Left kidney (tissue), 1 donor: ENCODE measurements at regions not wholly inside any gene's neighbourhood (a gene's known extent, or its start where the extent isn't known, plus 50 kb on each side); places are given as distances from the start of the nearest gene placed in this dataset.
"Not testable (repeated sequence)": the region's sequence is repeated elsewhere in the genome, so short reads cannot be mapped to it uniquely, and the experiment has no call there.

Source experiments
- DNase-seq: peaks from one replicate; pipeline ENCODE4 v3.0.0-alpha.2; 2013

DNA sequence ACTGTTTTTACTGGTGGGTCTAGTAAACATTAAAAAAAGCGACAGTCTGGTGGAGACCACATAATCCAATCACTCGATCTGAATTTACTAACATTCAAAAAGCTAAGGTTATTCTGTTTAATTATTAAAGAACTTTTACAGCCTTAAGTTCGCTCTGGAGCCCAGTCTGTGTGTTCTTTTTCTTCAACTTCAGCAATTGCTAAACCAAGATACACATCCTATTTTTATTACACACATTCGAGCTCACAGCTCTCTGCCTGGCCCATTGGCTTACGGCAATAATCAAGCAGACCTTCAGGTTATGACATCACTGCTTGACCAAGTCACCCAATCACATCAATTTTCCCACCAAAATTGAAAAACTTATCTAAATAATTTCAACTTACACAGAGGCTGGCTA lies 57.4 kb upstream of the PRSS16 start:
- DNase-seq, result no peak

DNA sequence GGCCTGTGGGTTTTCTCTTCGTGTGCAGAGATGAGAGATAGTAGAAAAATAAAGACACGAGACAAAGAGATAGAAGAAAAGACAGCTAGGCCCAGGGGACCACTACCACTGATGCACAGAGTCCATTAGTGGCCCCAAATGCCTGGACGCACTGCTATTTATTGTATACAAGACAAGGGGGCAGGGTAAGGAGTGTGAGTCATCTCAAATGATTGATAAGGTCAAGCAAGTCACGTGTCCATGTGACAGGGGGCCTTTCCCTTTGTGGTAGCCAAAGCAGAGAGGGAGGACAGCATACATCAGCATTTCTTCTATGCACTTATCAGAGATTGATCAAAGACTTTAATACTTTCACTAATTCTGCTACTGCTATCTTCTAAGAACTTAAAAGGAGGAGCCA lies 53.0 kb upstream of the PRSS16 start:
- DNase-seq, result not testable (repeated sequence)

- DNase-seq, result not testable (repeated sequence)
Measured at GRCh38 chr6:27195547-27195946, 52.0 kb upstream of the PRSS16 start.
